UCSD-AML1 (cell line): ENCODE measurements at regions not wholly inside any gene's neighbourhood (a gene's known extent, or its start where the extent isn't known, plus 50 kb on each side); places are given as distances from the start of the nearest gene placed in this dataset.
"Not testable (repeated sequence)": the region's sequence is repeated elsewhere in the genome, so short reads cannot be mapped to it uniquely, and the experiment has no call there.

Experiments used
- DNase-seq: peaks from one replicate; lab custom pipeline; 2025; ENCODE audit not compliant: unreplicated experiment; lab: John Stamatoyannopoulos, UW

- DNase-seq, result no peak
These were observed 148.4 kb upstream of the FOXA2 start for GRCh38 chr20:22732751-22733150.

DNA sequence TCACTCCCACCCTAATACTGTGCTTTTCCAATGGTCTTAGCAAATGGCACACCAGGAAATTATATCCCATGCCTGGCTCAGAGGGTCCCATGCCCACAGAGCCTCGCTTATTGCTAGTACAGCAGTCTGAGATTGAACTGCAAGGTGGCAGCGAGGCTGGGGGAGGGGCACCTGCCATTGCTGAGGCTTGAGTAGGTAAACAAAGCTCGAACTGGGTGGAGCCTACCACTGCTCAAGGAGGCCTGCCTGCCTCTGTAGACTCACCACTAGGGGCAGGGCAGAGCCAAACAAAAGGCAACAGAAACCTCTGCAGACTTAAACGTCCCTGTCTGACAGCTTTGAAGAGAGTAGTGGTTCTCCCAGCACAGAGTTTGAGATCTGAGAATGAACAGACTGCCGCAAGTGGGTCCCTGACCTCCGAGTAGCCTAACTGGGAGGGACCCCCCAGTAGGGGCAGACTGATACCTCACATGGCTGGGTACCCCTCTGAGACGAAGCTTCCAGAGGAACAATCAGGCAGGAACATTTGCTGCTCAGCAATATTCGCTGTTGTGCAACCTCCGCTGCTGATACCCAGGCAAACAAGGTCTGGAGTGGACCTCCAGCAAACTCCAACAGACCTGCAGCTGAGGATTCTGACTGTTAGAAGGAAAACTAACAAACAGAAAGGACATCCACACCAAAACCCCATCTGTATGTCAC lies 150.7 kb upstream of the FOXA2 start:
- not testable (repeated sequence) for DNase-seq

- no peak for DNase-seq
These were observed 156.5 kb upstream of the FOXA2 start for GRCh38 chr20:22740829-22741228.

DNA sequence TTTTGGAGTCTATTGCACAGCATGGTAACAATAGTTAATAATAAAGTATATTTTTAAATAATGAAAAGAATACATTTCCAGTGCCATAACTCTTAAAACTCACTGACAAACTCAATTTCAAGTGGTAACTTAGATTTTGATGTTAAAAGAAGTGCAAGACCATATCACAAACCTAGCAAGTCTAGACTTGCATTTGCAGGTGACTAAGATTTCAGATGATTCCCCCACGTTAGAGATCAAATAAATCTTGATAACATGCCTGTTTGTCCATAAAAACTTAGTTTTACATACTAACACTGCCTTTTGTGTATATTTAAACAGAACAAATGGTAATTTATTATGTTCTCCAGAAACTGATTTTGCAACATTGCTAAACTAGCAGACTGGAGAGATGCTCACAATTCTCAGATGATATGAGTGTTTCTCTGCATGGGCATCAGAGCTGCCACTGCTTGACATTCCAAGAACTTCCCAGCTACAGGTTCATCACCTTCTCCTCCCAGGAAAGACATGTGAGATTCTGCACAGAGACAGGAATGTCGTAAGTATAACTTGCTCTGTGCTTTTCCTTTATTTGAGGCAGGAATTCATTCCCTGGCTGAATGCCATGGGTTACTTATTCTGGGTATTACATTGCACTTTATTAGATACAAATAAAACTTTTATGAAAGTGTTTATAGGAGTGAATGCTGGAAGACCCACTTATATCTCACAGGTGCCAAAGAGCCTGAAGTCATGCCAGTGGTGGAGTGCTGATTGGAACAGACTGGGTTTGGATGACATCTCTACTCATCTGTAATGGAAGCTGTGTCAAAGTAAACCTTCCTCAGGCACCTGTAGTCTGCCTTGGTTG lies 160.2 kb upstream of the FOXA2 start:
- DNase-seq, result no peak

- DNase-seq, result no peak
These were observed 160.8 kb upstream of the FOXA2 start for GRCh38 chr20:22745194-22745500.

- no peak for DNase-seq
These were observed 162.6 kb upstream of the FOXA2 start for GRCh38 chr20:22746957-22747356.

GRCh38 chr20:22752324-22752723 lies 168.0 kb upstream of the FOXA2 start:
- DNase-seq, result no peak

DNA sequence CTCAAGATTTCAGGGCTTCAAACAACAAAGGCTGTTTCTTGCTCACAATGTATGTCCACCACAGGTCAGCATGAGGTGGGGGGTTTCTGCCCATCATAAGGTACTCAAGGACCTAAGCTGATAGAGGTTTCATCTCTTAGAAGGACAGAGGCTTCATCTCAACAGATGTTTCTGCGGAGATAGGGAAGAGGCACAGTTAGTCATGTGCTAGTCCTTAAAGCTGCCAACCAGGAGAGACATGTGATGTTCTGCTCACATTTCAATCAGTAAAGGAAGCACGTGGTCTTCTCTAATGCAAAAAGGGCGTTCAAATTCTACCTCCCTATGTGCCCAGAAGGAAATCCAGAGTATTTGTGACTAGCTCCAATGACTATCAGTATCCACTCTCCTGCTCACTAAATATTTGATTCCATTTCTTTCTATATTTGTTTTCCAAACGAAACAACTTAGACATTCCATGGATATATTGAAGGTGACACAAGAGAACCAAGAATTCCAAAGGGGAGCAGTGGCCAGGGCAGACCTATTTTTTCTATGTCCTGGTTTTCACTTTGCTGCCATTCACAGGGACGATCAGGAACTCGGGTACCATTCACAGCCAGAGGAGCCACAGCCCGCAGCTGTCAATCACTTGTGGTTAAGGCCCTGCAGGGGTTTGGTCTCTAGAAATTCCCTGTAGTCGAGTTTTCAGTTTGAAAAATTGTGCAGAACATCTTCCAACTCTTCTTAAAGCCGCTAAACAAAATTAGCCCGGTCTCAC lies 173.2 kb upstream of the FOXA2 start:
- no peak for DNase-seq

- no peak for DNase-seq
These were observed 174.4 kb upstream of the FOXA2 start for GRCh38 chr20:22758815-22759214.

DNA sequence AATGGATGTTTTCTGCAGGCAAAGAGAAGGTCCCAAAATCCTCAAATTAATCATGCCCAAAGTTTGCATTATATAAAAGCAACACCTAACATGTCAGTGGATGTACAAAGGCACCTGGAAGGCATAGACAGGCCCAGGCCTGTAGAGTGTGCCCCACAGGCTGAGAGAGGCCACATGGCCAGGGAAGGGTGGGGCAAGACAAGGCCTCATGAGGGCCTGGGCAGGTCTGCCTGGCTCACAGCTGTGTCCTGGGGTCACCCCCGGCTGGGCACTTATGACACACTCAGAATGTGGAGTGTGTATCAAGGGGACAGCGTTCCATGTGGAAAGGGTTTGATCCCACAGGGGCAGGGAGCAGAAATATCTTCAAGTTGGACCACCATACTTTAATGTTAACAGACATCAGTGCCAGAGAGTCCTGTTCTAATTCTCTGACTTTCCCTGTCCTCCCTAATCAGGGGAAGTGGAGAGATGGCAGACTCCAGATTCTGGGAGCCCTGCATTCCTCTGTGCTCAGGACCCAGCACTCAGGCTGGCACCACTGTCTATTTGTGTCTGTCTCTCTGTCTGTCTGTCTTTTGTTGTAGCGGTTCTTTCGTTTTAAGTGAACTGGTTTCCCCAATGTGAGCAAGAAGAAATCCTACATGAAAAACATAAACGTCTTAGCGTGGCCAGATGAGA lies 178.3 kb upstream of the FOXA2 start:
- DNase-seq, result no peak

GRCh38 chr20:22763257-22763906 lies 179.0 kb upstream of the FOXA2 start:
- no peak for DNase-seq

- DNase-seq, result no peak
These were observed 184.2 kb upstream of the FOXA2 start for GRCh38 chr20:22768266-22769178.

DNA sequence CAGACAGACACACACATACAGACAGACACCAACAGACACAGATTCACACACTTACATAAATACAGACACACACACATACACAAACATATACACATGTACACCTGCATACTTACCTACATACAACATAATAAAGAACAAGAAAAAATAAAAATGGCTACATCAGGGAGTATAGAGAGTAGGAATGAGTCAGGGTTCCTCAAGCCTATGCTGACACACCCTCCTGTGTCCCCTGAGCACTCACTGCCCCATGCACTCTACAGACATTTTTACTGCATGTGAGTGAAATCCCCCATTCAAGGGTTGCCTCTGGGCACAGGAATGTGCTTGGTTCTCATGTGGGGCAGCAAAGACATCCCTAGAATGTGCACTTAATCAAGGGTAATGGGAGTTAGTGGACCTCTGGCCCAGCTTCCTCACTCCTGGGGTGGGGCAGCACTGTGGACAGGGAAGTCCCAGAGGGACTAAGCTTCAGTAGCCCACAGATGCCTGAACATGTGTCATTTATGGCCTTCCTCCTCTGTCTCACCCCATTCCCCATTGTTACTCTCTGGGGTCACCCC lies 185.9 kb upstream of the FOXA2 start:
- no peak for DNase-seq

DNA sequence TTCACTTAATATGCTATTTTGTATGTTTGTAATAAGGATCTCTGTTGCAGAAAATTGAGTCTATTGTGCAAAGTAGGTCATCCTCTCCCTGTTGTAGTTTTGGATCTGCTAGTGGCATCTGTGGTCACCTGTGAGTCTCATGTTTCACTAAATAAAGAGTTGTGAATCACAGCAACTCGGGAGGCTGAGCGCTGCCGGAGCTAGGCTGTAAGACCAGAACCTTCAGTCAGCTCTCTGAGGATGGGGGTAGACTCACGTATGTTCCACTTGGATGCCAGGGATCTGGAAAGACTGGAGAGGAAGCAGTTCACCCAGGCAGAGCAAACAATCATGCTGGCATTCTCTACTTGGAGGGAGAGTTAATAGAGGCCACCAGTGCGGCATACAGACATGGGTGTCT lies 187.3 kb upstream of the FOXA2 start:
- no peak for DNase-seq

- DNase-seq, result no peak
These were observed 189.0 kb upstream of the FOXA2 start for GRCh38 chr20:22773344-22773743.

DNA sequence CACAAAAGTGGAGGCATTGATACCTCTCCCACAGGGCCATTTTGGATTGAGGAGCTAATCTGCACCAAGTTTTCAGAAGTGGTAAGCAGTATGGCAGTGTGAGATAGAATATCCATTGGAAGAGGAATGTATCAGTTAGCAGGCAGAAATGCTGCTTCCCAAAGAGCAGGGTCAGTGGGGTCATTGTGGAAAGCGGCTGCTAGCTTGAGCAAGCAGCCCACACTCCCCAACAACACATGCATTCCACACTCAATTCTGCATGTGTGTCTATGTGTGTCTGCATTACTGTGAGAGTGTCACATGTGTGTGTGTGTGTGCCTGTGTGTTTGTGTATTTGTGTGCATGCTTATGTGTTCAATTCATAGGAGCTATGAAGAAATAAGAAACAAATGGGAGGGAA lies 190.9 kb upstream of the FOXA2 start:
- no peak for DNase-seq

- DNase-seq, result no peak
These were observed 191.3 kb upstream of the FOXA2 start for GRCh38 chr20:22775671-22776139.

- DNase-seq, result no peak
These were observed 192.0 kb upstream of the FOXA2 start for GRCh38 chr20:22776369-22776768.

DNA sequence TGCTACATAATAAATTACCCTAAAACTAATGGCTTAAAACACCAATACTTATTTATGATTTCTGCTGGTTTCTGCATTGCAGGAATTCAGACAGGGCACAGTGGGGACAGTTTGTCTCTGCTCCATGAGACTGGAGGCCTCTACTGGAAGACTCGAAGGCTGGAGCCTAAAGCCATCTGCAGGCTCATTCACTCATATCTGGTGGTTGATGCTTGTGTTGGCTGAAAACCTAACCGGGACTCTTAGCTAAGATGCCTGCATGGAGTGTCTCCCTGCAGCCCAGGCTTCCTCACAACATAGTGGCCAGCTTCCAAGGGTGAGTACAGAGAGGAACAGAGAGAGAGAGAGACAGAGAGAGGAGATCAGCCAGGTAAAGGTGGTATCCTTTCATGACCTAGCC lies 195.5 kb upstream of the FOXA2 start:
- DNase-seq, result no peak
